Sigmoid colon (tissue), 4 donors: ENCODE measurements at regions not wholly inside any gene's neighbourhood (a gene's known extent, or its start where the extent isn't known, plus 50 kb on each side); places are given as distances from the start of the nearest gene placed in this dataset.

Source experiments
- POLR2AphosphoS5 ChIP-seq, 4 donors: sonication (generic); formaldehyde crosslinking; IDR thresholded peaks; one replicate each; pipeline ENCODE4 v1.6.1; 2017; ENCODE audit warnings: antibody characterized with exemption in 4 of 4
- TF ChIP-seq, protein P1 (sequence below), 4 experiments: fragments of 450-650 bp in 3 of 4; fragments of 200-600 bp in 1 of 4; IDR thresholded peaks; one replicate each; pipeline ENCODE4 v1.5.1; 2016 to 2019; ENCODE audit warnings: antibody characterized with exemption in 4 of 4, mild to moderate bottlenecking in 3 of 4, moderate library complexity in 2 of 4

DNA sequence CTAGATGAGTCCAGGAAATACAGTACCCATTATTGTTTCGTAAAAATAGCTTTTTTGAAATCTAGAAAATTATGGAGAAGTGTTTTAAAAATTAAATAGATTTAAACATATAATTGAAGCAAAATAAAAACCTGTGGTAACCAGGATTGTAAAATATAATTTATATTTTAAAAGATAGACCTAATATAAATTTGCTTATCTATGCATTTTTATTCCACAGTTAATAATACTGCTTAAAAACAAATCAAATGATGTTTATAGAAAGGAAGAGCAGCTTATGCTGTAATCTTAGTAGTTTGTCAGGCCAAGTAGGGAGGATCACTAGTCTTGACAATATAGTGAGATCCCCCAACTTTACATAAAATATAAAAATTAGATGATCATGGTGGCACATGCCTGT is 388.9 kb upstream of the CNTNAP5 start:
- no peak for TF ChIP-seq POLR2AphosphoS5 (IDR thresholded peaks at IDR 0.05)
- TF ChIP-seq, protein P1, sequence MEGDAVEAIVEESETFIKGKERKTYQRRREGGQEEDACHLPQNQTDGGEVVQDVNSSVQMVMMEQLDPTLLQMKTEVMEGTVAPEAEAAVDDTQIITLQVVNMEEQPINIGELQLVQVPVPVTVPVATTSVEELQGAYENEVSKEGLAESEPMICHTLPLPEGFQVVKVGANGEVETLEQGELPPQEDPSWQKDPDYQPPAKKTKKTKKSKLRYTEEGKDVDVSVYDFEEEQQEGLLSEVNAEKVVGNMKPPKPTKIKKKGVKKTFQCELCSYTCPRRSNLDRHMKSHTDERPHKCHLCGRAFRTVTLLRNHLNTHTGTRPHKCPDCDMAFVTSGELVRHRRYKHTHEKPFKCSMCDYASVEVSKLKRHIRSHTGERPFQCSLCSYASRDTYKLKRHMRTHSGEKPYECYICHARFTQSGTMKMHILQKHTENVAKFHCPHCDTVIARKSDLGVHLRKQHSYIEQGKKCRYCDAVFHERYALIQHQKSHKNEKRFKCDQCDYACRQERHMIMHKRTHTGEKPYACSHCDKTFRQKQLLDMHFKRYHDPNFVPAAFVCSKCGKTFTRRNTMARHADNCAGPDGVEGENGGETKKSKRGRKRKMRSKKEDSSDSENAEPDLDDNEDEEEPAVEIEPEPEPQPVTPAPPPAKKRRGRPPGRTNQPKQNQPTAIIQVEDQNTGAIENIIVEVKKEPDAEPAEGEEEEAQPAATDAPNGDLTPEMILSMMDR (IDR thresholded peaks at IDR 0.05), result no peak
